OCI-LY7 (cell line): ENCODE measurements at regions not wholly inside any gene's neighbourhood (a gene's known extent, or its start where the extent isn't known, plus 50 kb on each side); places are given as distances from the start of the nearest gene placed in this dataset.

Source experiments
- CTCF ChIP-seq: fragments of 200-600 bp; sonication (generic); conservative IDR thresholded peaks from 2 replicates; pipeline ENCODE4 v1.5.1; 2014; ENCODE audit warnings: mild to moderate bottlenecking, antibody characterized with exemption, low read length, moderate library complexity, mixed read lengths
- EZH2phosphoT487 ChIP-seq: fragments of 200-600 bp; sonication (generic); IDR thresholded peaks from 2 replicates; pipeline ENCODE4 v1.6.1; 2018; ENCODE audit warnings: low read depth, borderline replicate concordance, mild to moderate bottlenecking, mixed run types, antibody characterized with exemption, low read length, moderate library complexity, mixed read lengths

- TF ChIP-seq EZH2phosphoT487: no peak
- no peak for TF ChIP-seq CTCF
Observed at GRCh38 chr20:16647875-16648597, 74.8 kb upstream of the KIF16B start.
